Islet precursor cell (in vitro differentiated cells): ENCODE measurements at regions not wholly inside any gene's neighbourhood (a gene's known extent, or its start where the extent isn't known, plus 50 kb on each side); places are given as distances from the start of the nearest gene placed in this dataset.
"Not testable (repeated sequence)": the region's sequence is repeated elsewhere in the genome, so short reads cannot be mapped to it uniquely, and the experiment has no call there.

Experiments
- DNase-seq: peaks from one replicate; pipeline ENCODE4 v3.0.0-alpha.2; 2018

- no peak for DNase-seq
Observed at GRCh38 chr3:21237638-21238037, 513.4 kb downstream of the ZNF385D start.

- no peak for DNase-seq
Observed at GRCh38 chr3:21235491-21235890, 515.5 kb downstream of the ZNF385D start.

- DNase-seq = no peak
Observed at GRCh38 chr3:21234933-21235332, 516.1 kb downstream of the ZNF385D start.

- DNase-seq = no peak
Observed at GRCh38 chr3:21229426-21230135, 521.4 kb downstream of the ZNF385D start.

GRCh38 chr3:21226086-21226485 is 524.9 kb downstream of the ZNF385D start:
- no peak for DNase-seq

GRCh38 chr3:21220944-21221343 is 530.1 kb downstream of the ZNF385D start:
- DNase-seq = no peak

- no peak for DNase-seq
Observed at GRCh38 chr3:21216598-21216997, 534.4 kb downstream of the ZNF385D start.

GRCh38 chr3:21204122-21204521 is 546.9 kb downstream of the ZNF385D start:
- DNase-seq = not testable (repeated sequence)

- DNase-seq = no peak
Observed at GRCh38 chr3:21195203-21195602, 555.8 kb downstream of the ZNF385D start.

- not testable (repeated sequence) for DNase-seq
Observed at GRCh38 chr3:21194036-21194435, 557.0 kb downstream of the ZNF385D start.

- DNase-seq = no peak
Observed at GRCh38 chr3:21188459-21188858, 562.6 kb downstream of the ZNF385D start.

- no peak for DNase-seq
Observed at GRCh38 chr3:21185816-21186314, 565.1 kb downstream of the ZNF385D start.

GRCh38 chr3:21174461-21174860 is 576.5 kb downstream of the ZNF385D start:
- no peak for DNase-seq

GRCh38 chr3:21170964-21171363 is 580.0 kb downstream of the ZNF385D start:
- DNase-seq = no peak

GRCh38 chr3:21169948-21170347 is 581.1 kb downstream of the ZNF385D start:
- DNase-seq = no peak

- no peak for DNase-seq
Observed at GRCh38 chr3:21168471-21168870, 582.5 kb downstream of the ZNF385D start.

- DNase-seq = no peak
Observed at GRCh38 chr3:21163956-21164355, 587.1 kb downstream of the ZNF385D start.

GRCh38 chr3:21159543-21159906 is 591.5 kb downstream of the ZNF385D start:
- DNase-seq = no peak

- no peak for DNase-seq
Observed at GRCh38 chr3:21158861-21159542, 592.0 kb downstream of the ZNF385D start.

GRCh38 chr3:21154911-21155310 is 596.1 kb downstream of the ZNF385D start:
- DNase-seq = no peak

- DNase-seq = no peak
Observed at GRCh38 chr3:21152555-21152954, 598.5 kb downstream of the ZNF385D start.

GRCh38 chr3:21142949-21143348 is 608.1 kb downstream of the ZNF385D start:
- DNase-seq = peak; percentile 48

- no peak for DNase-seq
Observed at GRCh38 chr3:21142031-21142430, 609.0 kb downstream of the ZNF385D start.

- no peak for DNase-seq
Observed at GRCh38 chr3:21140785-21141184, 610.2 kb downstream of the ZNF385D start.

GRCh38 chr3:21138085-21138484 is 612.9 kb downstream of the ZNF385D start:
- no peak for DNase-seq
